Mesothelial cell of epicardium (in vitro differentiated cells): ENCODE measurements at regions not wholly inside any gene's neighbourhood (a gene's known extent, or its start where the extent isn't known, plus 50 kb on each side); places are given as distances from the start of the nearest gene placed in this dataset.

ENCODE experiments used
- DNase-seq, 2 experiments: peaks; one replicate each; pipeline ENCODE4 v3.0.0; 2021; ENCODE audit warnings: low spot score in 2 of 2; ENCODE audit not compliant: unreplicated experiment in 2 of 2
- H3K27ac Mint-ChIP-seq: 2 replicates; pipeline ENCODE4 v1.8.0; 2021; ENCODE audit warnings: mixed read lengths
- H3K27me3 Mint-ChIP-seq: 2 replicates; pipeline ENCODE4 v1.8.0; 2021; ENCODE audit warnings: low read depth, mixed read lengths
- H3K36me3 Mint-ChIP-seq: 2 replicates; pipeline ENCODE4 v1.8.0; 2021; ENCODE audit warnings: mixed read lengths
- H3K4me1 Mint-ChIP-seq: 2 replicates; pipeline ENCODE4 v1.8.0; 2021; ENCODE audit warnings: mixed read lengths
- H3K4me3 Mint-ChIP-seq: 2 replicates; pipeline ENCODE4 v1.8.0; 2021; ENCODE audit warnings: mild to moderate bottlenecking, moderate library complexity, mixed read lengths
- H3K9me3 Mint-ChIP-seq: 2 replicates; pipeline ENCODE4 v1.8.0; 2021; ENCODE audit warnings: mixed read lengths
- CTCF ChIP-seq: fragments of 200-600 bp; sonication (generic); IDR thresholded peaks from one replicate; pipeline ENCODE4 v1.5.0; 2021; ENCODE audit warnings: antibody characterized with exemption; ENCODE audit not compliant: unreplicated experiment

GRCh38 chr5:56396634-56397033 lies 163.5 kb upstream of the ANKRD55 start:
- H3K36me3 Mint-ChIP-seq = peaks cover 34% of the 10 kb centered on the region
- H3K4me3 Mint-ChIP-seq = no peak overlapping the region
- DNase-seq = no peak
- H3K9me3 Mint-ChIP-seq = peaks cover 51% of the 10 kb centered on the region
- H3K27me3 Mint-ChIP-seq = no peaks in the 10 kb centered on the region
- TF ChIP-seq CTCF = no peak
- no peak overlapping the region for H3K27ac Mint-ChIP-seq
- H3K4me1 Mint-ChIP-seq = peaks cover 13% of the 10 kb centered on the region

- no peak for TF ChIP-seq CTCF
- peaks cover 36% of the 10 kb centered on the region for H3K4me1 Mint-ChIP-seq
- no peak overlapping the region for H3K27ac Mint-ChIP-seq
- peaks cover 38% of the 10 kb centered on the region for H3K9me3 Mint-ChIP-seq
- DNase-seq = no peak
- no peak overlapping the region for H3K4me3 Mint-ChIP-seq
- H3K36me3 Mint-ChIP-seq = peaks cover 19% of the 10 kb centered on the region
- H3K27me3 Mint-ChIP-seq = no peaks in the 10 kb centered on the region
These were observed 156.1 kb upstream of the ANKRD55 start for GRCh38 chr5:56389261-56389660.

- Mint-ChIP-seq H3K9me3 (peaks cover 29% of the 10 kb centered on the region), H3K4me3 (no peak overlapping the region), H3K27me3 (no peaks in the 10 kb centered on the region), H3K36me3 (peaks cover 16% of the 10 kb centered on the region), H3K27ac (peak overlapping the region; percentile 77), H3K4me1 (peaks cover 41% of the 10 kb centered on the region)
- no peak for TF ChIP-seq CTCF
- DNase-seq = no peak
These were observed 155.3 kb upstream of the ANKRD55 start for GRCh38 chr5:56388229-56388985.

- Mint-ChIP-seq H3K27me3 (no peaks in the 10 kb centered on the region), H3K4me3 (no peak overlapping the region), H3K36me3 (no peaks in the 10 kb centered on the region), H3K4me1 (peaks cover 49% of the 10 kb centered on the region), H3K9me3 (peaks cover 10% of the 10 kb centered on the region), H3K27ac (no peak overlapping the region)
- no peak for DNase-seq
- no peak for TF ChIP-seq CTCF
These were observed 152.9 kb upstream of the ANKRD55 start for GRCh38 chr5:56386046-56386445.

- DNase-seq = no peak
- Mint-ChIP-seq H3K9me3 (peaks cover 13% of the 10 kb centered on the region), H3K4me3 (peak overlapping the region; percentile 20), H3K36me3 (peaks cover 2% of the 10 kb centered on the region), H3K27me3 (no peaks in the 10 kb centered on the region), H3K27ac (peak overlapping the region; percentile 70), H3K4me1 (peaks cover 49% of the 10 kb centered on the region)
- TF ChIP-seq CTCF = no peak
These were observed 151.1 kb upstream of the ANKRD55 start for GRCh38 chr5:56384186-56384585.
